ENCODE measurements at regions not wholly inside any gene's neighbourhood (a gene's known extent, or its start where the extent isn't known, plus 50 kb on each side); places are given as distances from the start of the nearest gene placed in this dataset.
"Not testable (repeated sequence)": the region's sequence is repeated elsewhere in the genome, so short reads cannot be mapped to it uniquely, and the experiment has no call there.

- Histone ChIP-seq H3K4me2 (no peak overlapping the region), H4K20me1 (no peaks in the 10 kb centered on the region), H3K4me1 (no peaks in the 10 kb centered on the region), H3K27ac (no peak overlapping the region), H3K36me3 (no peaks in the 10 kb centered on the region), H3K9ac (no peak overlapping the region), H3K9me3 (peaks cover 5% of the 10 kb centered on the region; the same call in 1 of the 2 replicates), H3K27me3 (no peaks in the 10 kb centered on the region), H3K4me3 (no peak overlapping the region)
- no peak for TF ChIP-seq Cebpa-rat (IDR thresholded peaks at IDR 0.05)
These were observed 130.7 kb upstream of the NR3C1 start for GRCh38 chr5:143533978-143534760.

GRCh38 chr5:143533475-143533874 is 130.0 kb upstream of the NR3C1 start:
- Histone ChIP-seq H3K9me3 (no peaks in the 10 kb centered on the region; the same call in 1 of the 2 replicates), H3K4me3 (no peak overlapping the region), H3K27ac (no peak overlapping the region), H3K4me2 (no peak overlapping the region), H3K27me3 (no peaks in the 10 kb centered on the region), H4K20me1 (no peaks in the 10 kb centered on the region), H3K4me1 (no peaks in the 10 kb centered on the region), H3K36me3 (no peaks in the 10 kb centered on the region), H3K9ac (no peak overlapping the region)
- TF ChIP-seq Cebpa-rat (IDR thresholded peaks at IDR 0.05), result no peak

- Histone ChIP-seq H4K20me1 (no peaks in the 10 kb centered on the region), H3K27ac (no peak overlapping the region), H3K4me3 (no peak overlapping the region), H3K4me2 (no peak overlapping the region), H3K36me3 (no peaks in the 10 kb centered on the region), H3K4me1 (peaks cover 6% of the 10 kb centered on the region; the same call in 1 of the 2 replicates), H3K9me3 (no peaks in the 10 kb centered on the region), H3K27me3 (no peaks in the 10 kb centered on the region), H3K9ac (no peak overlapping the region)
- no peak for TF ChIP-seq Cebpa-rat (IDR thresholded peaks at IDR 0.05)
These were observed 124.3 kb upstream of the NR3C1 start for GRCh38 chr5:143527808-143528207.

- H3K4me1 ChIP-seq, result peaks cover 6% of the 10 kb centered on the region; the same call in 1 of the 2 replicates
- no peak overlapping the region for H3K27ac ChIP-seq
- H4K20me1 ChIP-seq, result no peaks in the 10 kb centered on the region
- TF ChIP-seq Cebpa-rat (IDR thresholded peaks at IDR 0.05), result no peak
- no peaks in the 10 kb centered on the region for H3K36me3 ChIP-seq
- H3K27me3 ChIP-seq, result no peaks in the 10 kb centered on the region
- no peaks in the 10 kb centered on the region for H3K9me3 ChIP-seq
- no peak overlapping the region for H3K4me2 ChIP-seq
- no peak overlapping the region for H3K4me3 ChIP-seq
- H3K9ac ChIP-seq, result no peak overlapping the region
These were observed 121.7 kb upstream of the NR3C1 start for GRCh38 chr5:143525176-143525575.

- Histone ChIP-seq H3K27ac (no peak overlapping the region), H3K4me2 (no peak overlapping the region), H3K36me3 (no peaks in the 10 kb centered on the region), H3K4me3 (no peak overlapping the region), H3K4me1 (peaks cover 6% of the 10 kb centered on the region; the same call in 1 of the 2 replicates), H4K20me1 (no peaks in the 10 kb centered on the region), H3K9me3 (no peaks in the 10 kb centered on the region), H3K27me3 (no peaks in the 10 kb centered on the region), H3K9ac (no peak overlapping the region)
- TF ChIP-seq Cebpa-rat (IDR thresholded peaks at IDR 0.05), result no peak
These were observed 121.0 kb upstream of the NR3C1 start for GRCh38 chr5:143524338-143524945.

GRCh38 chr5:143521846-143522400 is 118.4 kb upstream of the NR3C1 start:
- TF ChIP-seq Cebpa-rat (IDR thresholded peaks at IDR 0.05), result no peak
- H3K27ac ChIP-seq, result no peak overlapping the region
- no peak overlapping the region for H3K9ac ChIP-seq
- H3K36me3 ChIP-seq, result no peaks in the 10 kb centered on the region
- H3K4me3 ChIP-seq, result no peak overlapping the region
- H3K4me2 ChIP-seq, result no peak overlapping the region
- H3K27me3 ChIP-seq, result no peaks in the 10 kb centered on the region
- H3K9me3 ChIP-seq, result no peaks in the 10 kb centered on the region
- H4K20me1 ChIP-seq, result no peaks in the 10 kb centered on the region
- H3K4me1 ChIP-seq, result peaks cover 6% of the 10 kb centered on the region; the same call in 1 of the 2 replicates

GRCh38 chr5:143521141-143521540 is 117.7 kb upstream of the NR3C1 start:
- no peak overlapping the region for H3K9ac ChIP-seq
- no peak overlapping the region for H3K4me3 ChIP-seq
- no peak overlapping the region for H3K27ac ChIP-seq
- H3K27me3 ChIP-seq, result no peaks in the 10 kb centered on the region
- H3K9me3 ChIP-seq, result no peaks in the 10 kb centered on the region
- no peak for TF ChIP-seq Cebpa-rat (IDR thresholded peaks at IDR 0.05)
- H4K20me1 ChIP-seq, result no peaks in the 10 kb centered on the region
- H3K4me1 ChIP-seq, result peaks cover 7% of the 10 kb centered on the region; the same call in 1 of the 2 replicates
- no peaks in the 10 kb centered on the region for H3K36me3 ChIP-seq
- no peak overlapping the region for H3K4me2 ChIP-seq

- not testable (repeated sequence) for H3K36me3 ChIP-seq, H3K4me3 ChIP-seq, H3K27ac ChIP-seq, H3K9me3 ChIP-seq, H3K27me3 ChIP-seq, H3K4me1 ChIP-seq, H3K4me2 ChIP-seq, H3K9ac ChIP-seq, H4K20me1 ChIP-seq
These were observed 115.7 kb upstream of the NR3C1 start for GRCh38 chr5:143519215-143519614.

GRCh38 chr5:143517824-143518223 is 114.3 kb upstream of the NR3C1 start:
- H4K20me1 ChIP-seq, H3K27ac ChIP-seq, H3K4me1 ChIP-seq, H3K4me3 ChIP-seq, H3K36me3 ChIP-seq, H3K27me3 ChIP-seq, H3K9ac ChIP-seq, H3K9me3 ChIP-seq, H3K4me2 ChIP-seq: not testable (repeated sequence)

GRCh38 chr5:143516249-143516648 is 112.8 kb upstream of the NR3C1 start:
- Histone ChIP-seq H3K4me2 (no peak overlapping the region; the same call in 1 of the 2 replicates), H3K36me3 (no peaks in the 10 kb centered on the region), H3K4me1 (peaks cover 6% of the 10 kb centered on the region; the same call in 1 of the 2 replicates), H4K20me1 (no peaks in the 10 kb centered on the region), H3K4me3 (no peak overlapping the region), H3K9me3 (no peaks in the 10 kb centered on the region), H3K27ac (no peak overlapping the region), H3K9ac (no peak overlapping the region), H3K27me3 (no peaks in the 10 kb centered on the region)
- no peak for TF ChIP-seq Cebpa-rat (IDR thresholded peaks at IDR 0.05)
